Endothelial cell of umbilical vein (primary cell): ENCODE measurements at regions not wholly inside any gene's neighbourhood (a gene's known extent, or its start where the extent isn't known, plus 50 kb on each side); places are given as distances from the start of the nearest gene placed in this dataset.

ENCODE experiments used
- BruUV-seq: library from RNA; stranded (reverse); fragments of 400-500 nt; replicated peaks from 2 replicates; lab custom pipeline; 2021; lab: Mats Ljungman, UMichigan
- CTCF ChIA-PET: fragments of 300-600, 350-600 bp; sonication (Branson Sonifier 250); formaldehyde crosslinking; loops from one replicate; lab custom pipeline; 2021; ENCODE audit warnings: antibody characterized with exemption, inconsistent platforms; lab: Charles Lee
- POLR2A ChIA-PET: fragments of 300-600, 350-600 bp; sonication (Branson Sonifier 250); formaldehyde crosslinking; loops from one replicate; lab custom pipeline; 2021; ENCODE audit warnings: antibody characterized with exemption, inconsistent platforms; lab: Charles Lee
- DNase-seq: peaks from one replicate; pipeline ENCODE4 v3.0.0-alpha.2; 2011; ENCODE audit warnings: low read depth, low spot score
- FAIRE-seq: peaks from 2 replicates; lab custom pipeline; 2011; peaks lifted over from hg19 to GRCh38; lab: Jason Lieb, UNC
- H2AFZ ChIP-seq: 2 replicates; pipeline ENCODE4 v1.6.0; 2012; ENCODE audit warnings: low read depth, low read length, control low read depth, inconsistent platforms
- H3K27ac ChIP-seq: 2 replicates; pipeline ENCODE4 v1.5.1; 2011; ENCODE audit warnings: low read depth, mild to moderate bottlenecking, control low read depth, low read length, moderate library complexity; ENCODE audit not compliant: insufficient read depth
- H3K27me3 ChIP-seq, 2 experiments: 2 replicates each; pipeline versions ENCODE4 v1.6.0 to v1.6.1; 2011; ENCODE audit warnings: low read length in 2 of 2, mixed read lengths in 1 of 2; ENCODE audit not compliant: control insufficient read depth in 2 of 2, insufficient read depth in 2 of 2
- H3K36me3 ChIP-seq, 2 experiments: 2 replicates in 1 of 2; 3 replicates in 1 of 2; pipeline ENCODE4 v1.5.1; 2011; ENCODE audit warnings: low read length in 2 of 2, mild to moderate bottlenecking in 1 of 2, moderate library complexity in 1 of 2; ENCODE audit not compliant: control insufficient read depth in 2 of 2, insufficient read depth in 2 of 2; ENCODE audit errors: extremely low read depth in 1 of 2
- H3K4me1 ChIP-seq: 3 replicates; pipeline ENCODE4 v1.5.1; 2011; ENCODE audit warnings: mild to moderate bottlenecking, low read length; ENCODE audit not compliant: control insufficient read depth, insufficient read depth; ENCODE audit errors: extremely low read depth
- H3K4me2 ChIP-seq: 2 replicates; pipeline ENCODE4 v1.6.1; 2011; ENCODE audit warnings: low read length, control low read depth, mixed read lengths; ENCODE audit not compliant: insufficient read depth
- H3K4me3 ChIP-seq, 3 experiments: fragments of 200-600 bp in 1 of 3; sonication (generic), shearing (Covaris generic) in 1 of 3; replicated peaks in 1 of 3; 2 replicates each; pipeline ENCODE4 v1.5.1; 2011 to 2016; ENCODE audit warnings: control low read depth in 3 of 3, low read length in 3 of 3, mild to moderate bottlenecking in 2 of 3, inconsistent platforms in 1 of 3, low read depth in 1 of 3, moderate library complexity in 1 of 3; ENCODE audit not compliant: insufficient read depth in 1 of 3
- H3K79me2 ChIP-seq: 2 replicates; pipeline ENCODE4 v1.6.0; 2012; ENCODE audit warnings: low read length, inconsistent platforms; ENCODE audit not compliant: control insufficient read depth, insufficient read depth
- H3K9ac ChIP-seq: replicated peaks from 2 replicates; pipeline ENCODE3; 2011; ENCODE audit warnings: low read length, control low read depth; ENCODE audit not compliant: insufficient read depth; ENCODE audit errors: extremely low read depth
- H3K9me1 ChIP-seq: replicated peaks from 3 replicates; pipeline ENCODE4 v1.6.0; 2011; ENCODE audit warnings: mild to moderate bottlenecking, low read length; ENCODE audit not compliant: control insufficient read depth, insufficient read depth; ENCODE audit errors: extremely low read depth
- H3K9me3 ChIP-seq: replicated peaks from 2 replicates; pipeline ENCODE4 v1.5.1; 2012; ENCODE audit warnings: low read length, inconsistent platforms; ENCODE audit not compliant: control insufficient read depth, insufficient read depth
- H4K20me1 ChIP-seq: replicated peaks from 2 replicates; pipeline ENCODE3; 2011; ENCODE audit warnings: mild to moderate bottlenecking, low read length; ENCODE audit not compliant: control insufficient read depth, insufficient read depth; ENCODE audit errors: extremely low read depth
- CTCF ChIP-seq, 2 donors: IDR thresholded peaks; 1 replicate in 1 of 2; 2 replicates in 1 of 2; pipeline ENCODE4 v1.5.1; 2011; ENCODE audit warnings: low read length in 2 of 2, mild to moderate bottlenecking in 2 of 2, moderate library complexity in 2 of 2, control low read depth in 1 of 2, inconsistent platforms in 1 of 2, low read depth in 1 of 2; ENCODE audit not compliant: insufficient read depth in 1 of 2; ENCODE audit errors: extremely low read depth in 1 of 2
- EZH2 ChIP-seq: IDR thresholded peaks from 2 replicates; pipeline ENCODE4 v1.6.1; 2012; ENCODE audit warnings: borderline replicate concordance, low read depth, mild to moderate bottlenecking, moderate library complexity, low read length, inconsistent platforms; ENCODE audit not compliant: severe bottlenecking
- FOS ChIP-seq: IDR thresholded peaks from 2 replicates; pipeline ENCODE4 v1.6.1; 2011; ENCODE audit warnings: mild to moderate bottlenecking, low read length, moderate library complexity, borderline replicate concordance; ENCODE audit not compliant: insufficient read depth
- GATA2 ChIP-seq: IDR thresholded peaks from 2 replicates; pipeline ENCODE4 v1.7.0; 2011; ENCODE audit warnings: low read depth, mild to moderate bottlenecking, moderate library complexity, mixed read lengths, low read length; ENCODE audit not compliant: insufficient read length, insufficient read depth
- JUN ChIP-seq: IDR thresholded peaks from 2 replicates; pipeline ENCODE4 v1.6.1; 2011; ENCODE audit warnings: borderline replicate concordance, low read depth; ENCODE audit not compliant: insufficient read length, insufficient read depth
- MAX ChIP-seq: IDR thresholded peaks from 2 replicates; pipeline ENCODE4 v1.6.1; 2011; ENCODE audit not compliant: insufficient read depth, insufficient read length
- MYC ChIP-seq: IDR thresholded peaks from one replicate; pipeline ENCODE4 v1.6.1; 2011; ENCODE audit warnings: mild to moderate bottlenecking, low read depth, low read length
- POLR2A ChIP-seq: IDR thresholded peaks from 2 replicates; pipeline ENCODE4 v1.6.1; 2012; ENCODE audit warnings: low read depth, mild to moderate bottlenecking, control low read depth, low read length
- POLR2AphosphoS5 ChIP-seq: IDR thresholded peaks from 2 replicates; pipeline ENCODE4 v1.6.1; 2012; ENCODE audit warnings: low read depth, mild to moderate bottlenecking, control low read depth, low read length, moderate library complexity; ENCODE audit not compliant: insufficient read depth
- dilution Hi-C: fragments of 300-500 bp; cut with MboI; formaldehyde crosslinking; loops from one replicate; pipeline ENCODE4 v1.15.0; 2019; ENCODE audit warnings: low sequenced_read_pairs; ENCODE audit not compliant: extremely low pct_ligation_motif_present
- intact Hi-C: fragments of 100-400 bp; cut with micrococcal nuclease; formaldehyde crosslinking; loops from one replicate; pipeline ENCODE4 v1.10.0; 2022

DNA sequence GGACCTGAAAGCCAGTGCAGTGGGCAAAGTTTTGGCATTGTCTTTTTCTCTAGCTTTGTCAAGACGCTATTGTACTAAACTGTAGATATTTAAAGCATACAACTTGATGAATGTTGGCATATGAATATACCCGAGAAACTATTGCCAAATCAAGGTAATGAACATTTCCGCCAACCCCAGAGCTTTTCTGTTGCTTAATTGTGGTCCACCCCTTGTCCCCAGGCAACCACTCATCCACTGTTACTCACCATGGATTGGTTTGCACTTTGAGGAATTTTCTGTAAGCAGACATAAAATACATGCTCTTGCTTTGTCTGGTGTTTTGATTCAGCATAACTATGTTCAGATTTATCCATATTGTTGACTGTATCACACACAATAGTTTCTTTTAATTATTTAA lies 688.4 kb downstream of the ADCYAP1 start:
- ChIA-PET POLR2A (no interaction called here), CTCF (no interaction called here)
- H3K27ac ChIP-seq, result no peak overlapping the region
- no peak overlapping the region for H2AFZ ChIP-seq
- no peaks in the 10 kb centered on the region for H3K27me3 ChIP-seq
- H3K79me2 ChIP-seq, result no peaks in the 10 kb centered on the region
- H3K9ac ChIP-seq, result no peak overlapping the region
- no peaks in the 10 kb centered on the region for H4K20me1 ChIP-seq
- intact Hi-C loops, result no loop called here
- H3K36me3 ChIP-seq, result no peaks in the 10 kb centered on the region
- TF ChIP-seq EZH2 (no peak), POLR2A (no peak), MAX (no peak), MYC (no peak), CTCF (IDR thresholded peaks at IDR 0.05; ENCODE audit: extremely low read depth in 1 of 2, insufficient read depth in 1 of 2, low read depth in 1 of 2, low read length in 2 of 2) (no peak), POLR2AphosphoS5 (no peak), FOS (no peak)
- H3K4me1 ChIP-seq, result no peaks in the 10 kb centered on the region
- H3K9me1 ChIP-seq, result no peaks in the 10 kb centered on the region
- H3K9me3 ChIP-seq, result no peaks in the 10 kb centered on the region
- H3K4me3 ChIP-seq, result no peak overlapping the region
- no peak for FAIRE-seq
- dilution Hi-C loops, result no loop called here
- BruUV-seq, result no TSS peak
- no peak for DNase-seq
- H3K4me2 ChIP-seq, result no peak overlapping the region

GRCh38 chr18:1595195-1595594 lies 690.5 kb downstream of the ADCYAP1 start:
- CTCF ChIA-PET, result no interaction called here
- TF ChIP-seq MYC (no peak), POLR2AphosphoS5 (no peak), JUN (no peak), MAX (no peak), GATA2 (no peak), FOS (no peak), CTCF (IDR thresholded peaks at IDR 0.05; ENCODE audit: extremely low read depth in 1 of 2, insufficient read depth in 1 of 2, low read depth in 1 of 2, low read length in 2 of 2) (no peak), POLR2A (no peak), EZH2 (no peak)
- dilution Hi-C loops, result no loop called here

More at GRCh38 chr18:1595195-1595594, 690.5 kb downstream of the ADCYAP1 start:
- Histone ChIP-seq H3K9ac (no peak overlapping the region), H3K79me2 (no peaks in the 10 kb centered on the region), H3K9me1 (no peaks in the 10 kb centered on the region), H4K20me1 (no peaks in the 10 kb centered on the region), H3K4me3 (no peak overlapping the region), H3K27me3 (no peaks in the 10 kb centered on the region), H3K4me1 (no peaks in the 10 kb centered on the region), H2AFZ (no peak overlapping the region), H3K9me3 (no peaks in the 10 kb centered on the region), H3K36me3 (no peaks in the 10 kb centered on the region), H3K4me2 (no peak overlapping the region), H3K27ac (no peak overlapping the region)
- no peak for FAIRE-seq
- no TSS peak for BruUV-seq
- DNase-seq, result no peak
- intact Hi-C loops, result no loop called here
- POLR2A ChIA-PET, result no interaction called here
